Breast epithelium (tissue), 4 donors: ENCODE measurements at regions not wholly inside any gene's neighbourhood (a gene's known extent, or its start where the extent isn't known, plus 50 kb on each side); places are given as distances from the start of the nearest gene placed in this dataset.

Source experiments
- DNase-seq, 2 donors: peaks; one replicate each; pipeline ENCODE4 v3.0.0-alpha.2; 2019; ENCODE audit warnings: low spot score in 2 of 2
- H3K27ac ChIP-seq, 2 donors: fragments of 200-600 bp; sonication (generic) in 1 of 2; one replicate each; pipeline ENCODE4 v1.5.1; 2016 to 2019; ENCODE audit warnings: mild to moderate bottlenecking in 1 of 2
- H3K27me3 ChIP-seq, 2 donors: fragments of 200-600 bp; sonication (generic) in 1 of 2; one replicate each; pipeline versions ENCODE4 v1.5.1 to v1.6.0; 2017 to 2019; ENCODE audit warnings: control low read depth in 1 of 2, mild to moderate bottlenecking in 1 of 2
- H3K36me3 ChIP-seq: fragments of 200-600 bp; one replicate; pipeline ENCODE4 v1.5.1; 2019
- H3K4me1 ChIP-seq, 2 donors: fragments of 200-600 bp; sonication (generic); one replicate each; pipeline ENCODE4 v1.5.1; 2016 to 2019; ENCODE audit warnings: control low read depth in 1 of 2
- H3K4me3 ChIP-seq, 3 donors: fragments of 200-600 bp; sonication (generic); 1 replicate in 2 of 3; 2 replicates in 1 of 3; pipeline ENCODE4 v1.5.1; 2016 to 2019; ENCODE audit warnings: mild to moderate bottlenecking in 3 of 3, moderate library complexity in 2 of 3
- H3K9me3 ChIP-seq, 2 donors: fragments of 200-600 bp; sonication (generic) in 1 of 2; one replicate each; pipeline ENCODE4 v1.5.1; 2016 to 2019; ENCODE audit warnings: control low read depth in 1 of 2
- CTCF ChIP-seq, 3 donors: fragments of 450-650 bp; IDR thresholded peaks; one replicate each; pipeline ENCODE4 v1.5.1; 2016 to 2017; ENCODE audit warnings: antibody characterized with exemption in 3 of 3, mild to moderate bottlenecking in 3 of 3, moderate library complexity in 3 of 3
- POLR2A ChIP-seq: fragments of 450-650 bp; IDR thresholded peaks from one replicate; pipeline ENCODE4 v1.6.1; 2016; ENCODE audit warnings: antibody characterized with exemption, mild to moderate bottlenecking, moderate library complexity
- POLR2AphosphoS5 ChIP-seq, 3 donors: sonication (generic); formaldehyde crosslinking; IDR thresholded peaks; one replicate each; pipeline ENCODE4 v1.6.1; 2017; ENCODE audit warnings: antibody characterized with exemption in 3 of 3
- intact Hi-C: fragments of 100-400 bp; cut with DNase I; formaldehyde crosslinking; loops from one replicate; pipeline ENCODE4 v1.15.1; 2023; ENCODE audit warnings: low total_unique reads

- Histone ChIP-seq H3K9me3 (no peaks in the 10 kb centered on the region), H3K27me3 (no peaks in the 10 kb centered on the region), H3K4me1 (no peaks in the 10 kb centered on the region), H3K4me3 (no peak overlapping the region), H3K36me3 (no peaks in the 10 kb centered on the region), H3K27ac (no peak overlapping the region)
- intact Hi-C loops: no loop called here
- DNase-seq: no peak
- no peak for TF ChIP-seq POLR2A
- no peak for TF ChIP-seq POLR2AphosphoS5 (IDR thresholded peaks at IDR 0.05)
- no peak for TF ChIP-seq CTCF (IDR thresholded peaks at IDR 0.05)
Measured at GRCh38 chr1:116857092-116857491, 52.6 kb upstream of the PTGFRN start.
